NCI-H748 treated with DMSO at 0.1 percent for 48 hours (cell line): ENCODE measurements at regions not wholly inside any gene's neighbourhood (a gene's known extent, or its start where the extent isn't known, plus 50 kb on each side); places are given as distances from the start of the nearest gene placed in this dataset.
"Not testable (repeated sequence)": the region's sequence is repeated elsewhere in the genome, so short reads cannot be mapped to it uniquely, and the experiment has no call there.

Experiments
- DNase-seq: peaks from one replicate; lab custom pipeline; 2025; lab: John Stamatoyannopoulos, UW

DNA sequence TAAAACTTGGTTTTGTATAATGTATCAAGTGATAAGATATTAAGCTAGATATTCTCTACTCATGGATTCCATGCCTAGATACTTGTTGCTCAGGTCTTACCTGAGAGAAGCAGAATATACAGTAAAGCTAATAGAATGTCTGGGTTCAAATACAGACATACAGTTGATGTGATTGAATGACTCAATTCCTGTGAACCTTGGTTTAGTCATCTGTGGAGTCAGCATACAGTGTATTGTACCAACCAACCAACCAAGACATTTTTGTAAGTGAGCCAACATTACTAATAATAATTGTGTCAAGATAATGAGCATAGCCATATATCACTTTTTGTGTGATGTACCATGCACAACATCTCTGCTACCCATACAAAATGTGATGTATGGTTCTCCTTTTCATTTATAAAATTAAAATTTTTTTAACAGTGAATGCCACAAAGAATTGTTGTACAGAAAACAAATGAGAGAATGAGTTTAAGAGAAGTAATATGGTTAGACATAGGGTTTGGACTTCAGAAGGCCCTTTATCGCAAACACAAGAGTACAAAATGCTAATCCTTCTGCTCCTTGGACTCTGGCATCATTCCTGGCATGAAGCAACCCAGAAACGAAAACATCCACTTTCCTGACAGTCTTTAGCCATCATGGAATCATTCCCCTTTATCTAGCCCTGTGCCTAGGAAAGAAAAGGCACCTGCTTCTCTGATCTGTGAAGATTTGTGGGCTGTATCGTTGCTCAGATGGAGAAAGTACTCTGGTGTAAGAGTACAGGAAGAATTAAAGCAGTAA lies 977.2 kb upstream of the USP15 start:
- no peak for DNase-seq

DNA sequence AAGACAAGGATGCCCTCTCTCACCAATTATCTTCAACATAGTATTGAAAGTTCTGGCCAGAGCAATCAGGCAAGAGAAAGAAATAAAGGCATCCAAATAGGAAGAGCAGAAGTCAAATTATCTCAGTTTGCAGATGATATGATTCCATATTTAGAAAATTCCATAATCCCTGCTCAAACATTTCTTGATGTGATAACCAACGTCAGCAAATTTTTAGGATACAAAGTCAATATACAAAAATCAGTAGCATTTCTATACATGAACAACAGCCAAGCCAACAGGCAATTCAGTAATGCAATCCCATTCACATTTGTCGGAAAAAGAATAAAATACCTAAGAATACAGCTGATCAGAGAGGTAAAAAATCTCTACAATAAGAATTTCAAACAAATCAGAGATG lies 969.7 kb upstream of the USP15 start:
- no peak for DNase-seq

DNA sequence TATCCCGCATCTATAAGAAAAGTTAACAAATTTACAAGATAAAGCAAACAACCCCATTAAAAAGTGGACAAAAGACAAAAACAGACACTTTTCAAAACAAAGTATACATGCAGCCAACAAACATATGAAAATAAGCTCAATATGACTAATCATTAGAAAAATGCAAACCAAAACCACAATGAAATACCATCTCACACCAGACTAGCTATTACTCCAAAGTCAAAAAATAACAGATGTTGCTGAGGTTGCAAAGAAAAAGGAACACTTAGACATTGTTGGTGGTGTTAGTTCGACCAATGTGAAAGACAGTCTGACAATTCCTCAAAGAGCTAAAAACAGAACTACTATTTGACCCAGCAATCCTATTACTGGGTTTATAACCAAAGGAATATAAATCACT lies 968.6 kb upstream of the USP15 start:
- no peak for DNase-seq

DNA sequence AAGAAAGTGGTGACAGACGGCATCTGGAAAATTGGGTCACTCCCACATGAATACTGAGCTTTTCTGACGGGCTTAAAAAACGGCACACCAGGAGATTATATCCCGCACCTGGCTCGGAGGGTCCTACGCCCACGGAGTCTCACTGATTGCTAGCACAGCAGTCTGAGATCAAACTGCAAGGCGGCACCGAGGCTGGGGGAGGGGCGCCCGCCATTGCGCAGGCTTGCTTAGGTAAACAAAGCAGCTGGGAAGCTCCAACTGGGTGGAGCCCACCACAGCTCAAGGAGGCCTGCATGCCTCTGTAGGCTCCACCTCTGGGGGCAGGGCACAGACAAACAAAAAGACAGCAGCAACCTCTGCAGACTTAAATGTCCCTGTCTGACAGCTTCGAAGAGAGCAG lies 966.2 kb upstream of the USP15 start:
- DNase-seq: not testable (repeated sequence)

DNA sequence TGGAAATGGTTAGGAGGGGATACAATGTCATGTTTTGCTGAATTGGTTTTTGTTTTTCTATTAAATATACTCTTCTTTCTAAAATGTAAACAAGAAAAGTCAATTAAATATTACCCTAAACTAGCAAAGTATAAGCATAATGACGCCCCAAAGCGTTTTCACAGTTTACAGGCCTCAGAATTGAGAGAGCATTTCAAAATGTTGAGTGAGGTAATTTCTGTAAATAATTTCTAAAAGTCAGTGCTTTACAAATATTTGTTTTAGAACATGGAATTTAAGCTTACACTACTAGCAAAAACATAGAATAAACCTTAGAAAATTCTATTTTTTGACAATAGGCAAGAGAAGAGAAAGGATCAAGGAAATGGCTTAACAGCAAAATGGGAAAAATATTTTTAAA lies 958.4 kb upstream of the USP15 start:
- no peak for DNase-seq

DNA sequence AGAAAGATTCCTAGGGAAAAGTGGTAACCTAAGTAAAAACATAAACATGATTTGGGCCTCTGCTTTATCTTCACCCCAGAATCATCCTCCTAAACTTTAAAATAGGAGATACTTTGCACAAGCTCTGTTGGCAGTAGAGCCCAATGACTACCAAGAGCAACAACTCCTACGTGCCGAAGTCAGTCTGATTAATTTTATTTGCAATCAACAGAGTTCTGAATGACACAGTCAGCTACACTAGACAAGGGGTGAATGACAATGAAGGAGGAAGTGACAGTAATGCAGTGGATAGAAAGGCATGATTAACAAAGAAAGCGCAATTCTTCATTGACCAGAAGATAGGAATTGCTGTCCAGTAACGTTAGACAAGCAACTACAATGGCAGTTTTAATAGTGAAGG lies 957.9 kb upstream of the USP15 start:
- DNase-seq: no peak

DNA sequence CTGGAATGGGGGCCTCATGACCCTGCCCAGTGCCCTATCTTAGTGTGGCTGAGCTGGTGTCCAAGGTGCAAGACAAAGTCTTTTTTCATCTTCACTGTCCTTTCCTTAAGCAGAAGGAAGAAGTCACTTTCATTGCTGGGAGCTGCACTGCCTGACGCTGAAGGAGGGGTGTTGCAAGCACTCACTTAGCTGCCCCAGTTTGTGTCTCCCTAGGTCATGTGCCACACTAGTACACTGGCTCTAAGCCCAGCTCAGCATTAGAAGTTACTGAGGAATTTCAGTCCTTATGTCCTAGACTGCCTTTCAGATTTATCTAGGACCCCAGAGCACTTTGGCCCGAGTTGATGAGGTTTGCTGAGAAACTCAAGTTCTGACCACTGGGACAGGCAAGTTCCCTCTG lies 952.0 kb upstream of the USP15 start:
- no peak for DNase-seq

DNA sequence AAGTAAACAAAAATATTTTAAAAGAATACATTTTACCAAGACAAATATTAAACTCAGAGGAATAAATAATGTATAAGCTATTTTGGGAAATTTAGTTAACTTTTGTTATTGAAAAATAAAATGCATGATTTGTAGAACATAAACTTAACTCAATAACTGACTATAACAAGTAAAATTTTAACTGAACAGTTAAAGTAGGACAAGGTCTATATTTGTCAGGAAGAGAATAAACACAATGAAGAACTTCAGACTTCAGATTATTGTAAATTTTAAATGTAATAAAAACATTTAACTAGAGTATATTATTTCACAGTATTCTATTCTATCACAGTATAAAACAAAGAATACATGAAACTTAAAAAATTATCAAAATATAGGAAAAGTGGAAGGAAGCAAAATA lies 948.8 kb upstream of the USP15 start:
- DNase-seq: no peak

DNA sequence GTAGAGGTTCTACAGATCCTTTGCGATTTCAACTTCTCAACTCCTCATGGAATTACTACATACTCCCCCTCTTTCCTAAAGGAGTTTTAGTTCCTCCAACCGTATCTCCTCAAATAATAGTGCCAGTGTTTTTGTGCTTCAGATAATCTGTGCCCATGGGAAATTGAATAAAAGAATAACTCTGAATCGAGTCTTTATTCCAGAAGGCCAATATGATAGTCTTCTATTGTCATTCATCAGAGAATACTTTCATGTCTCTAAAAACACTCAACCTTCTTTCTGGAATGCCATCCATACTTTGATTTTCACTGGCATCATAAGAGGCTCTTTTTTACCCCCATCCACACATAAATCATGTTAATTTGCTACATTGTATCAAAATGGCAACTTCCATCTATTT lies 911.3 kb upstream of the USP15 start:
- DNase-seq: no peak

DNA sequence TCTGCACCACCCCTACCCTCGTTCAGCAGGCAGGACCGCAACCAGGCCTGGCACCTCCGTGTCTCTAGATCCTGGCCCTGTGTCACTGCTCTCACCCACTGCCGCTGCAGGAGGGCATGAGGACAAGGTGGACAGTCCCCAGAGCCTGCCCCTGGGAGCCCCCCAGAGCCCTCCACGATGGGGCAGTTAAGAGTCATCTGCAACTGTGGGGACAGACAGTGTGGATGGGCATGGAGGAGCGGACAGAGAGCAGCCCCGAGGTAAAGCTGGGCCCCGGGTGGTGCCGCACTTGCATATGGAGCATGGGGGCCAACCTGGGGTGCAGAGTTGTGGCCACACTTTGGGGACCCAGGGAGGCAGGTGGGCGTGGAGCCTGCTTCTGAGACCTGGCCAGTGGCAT lies 905.1 kb upstream of the USP15 start:
- DNase-seq: no peak

DNA sequence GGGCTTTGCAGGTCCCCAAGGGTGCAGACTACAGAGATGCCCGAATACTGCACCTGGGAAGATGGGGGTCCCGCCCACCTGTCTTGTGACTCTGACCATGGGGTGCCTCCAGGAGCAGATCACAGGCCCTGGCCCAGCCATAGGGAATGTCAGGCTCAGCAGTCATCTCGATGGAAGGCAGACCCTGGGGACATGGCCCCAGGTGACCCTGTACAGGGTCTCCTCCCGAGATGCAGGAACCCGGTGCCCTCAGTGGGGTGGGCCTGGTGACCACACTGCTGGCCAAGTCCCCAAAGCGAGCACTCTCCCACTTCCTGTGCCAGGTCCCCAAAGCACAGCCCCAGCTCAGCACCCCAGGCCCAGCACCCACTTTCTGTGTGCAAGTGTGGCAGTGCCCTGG lies 903.7 kb upstream of the USP15 start:
- no peak for DNase-seq

DNA sequence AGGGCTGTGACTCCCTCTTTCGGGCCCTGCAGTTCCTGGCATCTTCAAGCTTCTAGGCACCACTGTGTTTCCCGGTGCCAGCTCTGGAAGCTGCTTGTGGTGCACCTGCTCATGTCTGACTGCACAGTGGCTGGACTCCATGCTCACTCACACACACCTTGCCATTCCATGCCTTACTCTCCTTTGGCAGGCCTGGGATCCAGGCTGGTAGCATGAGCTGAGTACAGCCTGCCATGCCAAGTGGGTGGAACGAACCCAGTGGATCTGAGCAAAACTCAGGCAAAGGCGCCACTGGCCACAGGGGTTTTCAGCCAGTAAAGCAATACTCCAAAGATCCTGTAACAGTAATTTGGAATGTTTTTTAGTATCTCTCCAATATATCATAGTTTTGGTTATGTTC lies 902.7 kb upstream of the USP15 start:
- DNase-seq: no peak

DNA sequence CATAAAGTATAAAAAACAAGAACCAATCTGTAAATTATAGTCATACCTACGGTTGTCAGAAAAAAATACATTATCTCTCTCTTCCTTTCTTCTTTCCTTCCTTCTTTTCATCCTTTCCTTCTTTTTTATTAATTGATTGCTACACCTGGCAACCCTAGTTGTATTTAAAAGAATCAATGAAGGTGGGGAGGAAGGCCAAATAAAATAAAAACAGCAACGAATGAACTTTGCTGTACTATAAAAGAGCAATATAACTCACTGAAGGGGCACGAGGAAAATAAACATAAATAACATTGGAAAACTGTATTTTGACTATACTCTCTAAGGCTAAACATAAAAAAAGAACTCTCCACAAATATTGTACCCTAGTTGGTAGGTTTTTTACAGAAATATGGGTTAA lies 898.2 kb upstream of the USP15 start:
- DNase-seq: no peak

DNA sequence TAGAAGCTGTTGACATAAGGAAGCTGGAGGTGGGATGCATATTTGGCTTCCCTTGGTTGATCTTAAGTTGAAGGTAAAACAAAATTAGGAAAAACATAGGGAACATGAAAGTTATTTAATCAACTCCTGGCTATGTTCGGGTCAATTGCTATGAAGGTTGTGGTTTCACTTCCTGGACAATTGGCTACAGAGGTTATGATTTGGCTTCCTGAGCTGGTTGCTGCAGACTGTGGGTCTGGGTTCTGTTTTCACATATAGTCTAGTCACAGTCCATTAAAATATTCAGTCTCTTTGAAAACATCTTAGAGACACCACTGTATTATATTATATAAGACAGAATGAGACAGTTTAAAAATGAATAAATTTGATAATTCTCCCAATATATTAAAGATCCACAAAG lies 895.2 kb upstream of the USP15 start:
- DNase-seq: no peak

DNA sequence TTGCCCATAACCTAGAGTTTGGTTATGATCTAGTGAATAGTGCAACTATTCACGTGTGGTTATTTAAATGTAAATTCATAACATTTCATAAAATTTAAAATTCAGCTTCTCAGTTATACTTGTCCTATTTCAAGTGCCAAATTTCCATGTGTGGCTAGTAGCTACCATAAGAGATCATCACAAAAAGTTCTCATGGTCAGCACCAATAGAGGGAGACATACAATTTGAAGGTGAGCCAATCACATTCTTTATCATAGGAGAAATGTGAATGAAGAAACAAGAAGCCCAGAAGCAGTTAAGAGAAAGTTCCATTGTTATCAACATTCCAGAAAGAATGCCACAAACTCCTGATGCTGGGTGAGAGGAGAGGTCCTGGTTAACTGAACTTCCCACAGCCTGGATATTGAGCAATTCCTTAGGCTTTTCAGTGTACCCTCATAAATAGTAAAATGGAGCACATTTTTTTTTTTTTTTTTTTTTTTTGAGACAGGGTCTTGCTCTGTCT lies 892.9 kb upstream of the USP15 start:
- no peak for DNase-seq

DNA sequence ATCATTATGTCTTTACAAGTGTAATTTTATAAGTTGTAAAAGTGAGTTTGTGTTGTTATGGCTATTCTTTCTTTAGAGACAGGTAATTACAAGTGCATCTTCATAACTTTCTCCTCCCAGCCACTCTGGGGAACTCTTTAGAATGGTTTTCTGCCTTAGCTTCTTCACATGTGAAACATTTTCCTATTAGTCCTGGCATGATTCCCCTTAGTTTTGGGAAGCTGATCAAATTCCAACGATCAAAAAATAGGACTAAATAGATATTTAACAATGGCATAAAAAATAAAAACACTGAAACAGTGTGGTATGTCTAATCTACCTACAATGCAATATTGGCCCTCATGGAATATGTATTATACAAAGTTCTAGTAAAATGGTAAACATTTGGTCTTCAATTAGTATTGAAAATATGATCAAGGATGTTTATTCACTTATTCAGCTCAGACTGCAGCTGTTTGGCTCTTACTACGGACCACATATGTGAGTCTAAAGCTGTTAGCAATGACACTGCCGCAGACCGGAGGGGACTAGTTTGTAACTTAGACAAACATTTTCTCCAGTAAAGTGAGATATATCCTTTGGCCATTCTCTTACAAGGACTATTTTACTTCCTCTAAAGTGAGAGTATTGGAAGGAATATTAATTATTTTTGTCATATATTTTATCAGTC lies 890.8 kb upstream of the USP15 start:
- no peak for DNase-seq

DNA sequence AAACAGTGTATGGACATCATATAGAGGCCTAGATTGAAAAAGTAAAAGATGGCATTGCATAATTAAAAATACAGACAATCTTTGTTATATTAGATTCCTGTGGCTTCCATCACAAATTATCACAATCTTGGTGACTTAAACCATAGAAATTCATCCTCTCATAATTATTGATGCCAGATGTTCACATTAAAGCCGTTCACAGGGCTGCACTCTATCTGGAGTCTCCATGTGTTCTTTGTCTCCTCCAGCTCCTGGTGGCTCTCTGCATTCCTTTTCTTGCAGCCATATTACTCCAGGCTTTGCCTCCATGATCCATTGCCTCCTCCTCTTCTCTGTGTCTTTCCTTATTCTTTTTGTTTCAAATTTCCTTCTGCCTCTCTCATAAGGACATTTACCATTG lies 875.7 kb upstream of the USP15 start:
- no peak for DNase-seq

DNA sequence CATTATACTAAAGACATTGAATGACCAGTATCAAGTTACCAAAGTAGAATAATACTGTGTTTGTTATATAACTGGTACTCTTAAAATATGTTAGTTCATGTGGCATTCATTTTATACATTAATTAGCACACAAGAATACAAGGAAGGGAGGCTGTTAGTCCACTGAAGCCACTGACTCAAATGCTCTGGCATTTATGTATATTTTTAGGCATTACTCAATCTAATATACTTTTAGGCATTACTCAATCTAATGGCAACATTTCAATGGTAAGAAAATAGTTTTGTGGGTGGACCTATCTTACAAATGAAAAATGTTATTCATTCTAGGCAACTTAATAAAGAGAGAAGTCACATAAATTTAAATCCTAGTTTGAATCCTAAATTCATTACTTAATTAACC lies 874.4 kb upstream of the USP15 start:
- no peak for DNase-seq

DNA sequence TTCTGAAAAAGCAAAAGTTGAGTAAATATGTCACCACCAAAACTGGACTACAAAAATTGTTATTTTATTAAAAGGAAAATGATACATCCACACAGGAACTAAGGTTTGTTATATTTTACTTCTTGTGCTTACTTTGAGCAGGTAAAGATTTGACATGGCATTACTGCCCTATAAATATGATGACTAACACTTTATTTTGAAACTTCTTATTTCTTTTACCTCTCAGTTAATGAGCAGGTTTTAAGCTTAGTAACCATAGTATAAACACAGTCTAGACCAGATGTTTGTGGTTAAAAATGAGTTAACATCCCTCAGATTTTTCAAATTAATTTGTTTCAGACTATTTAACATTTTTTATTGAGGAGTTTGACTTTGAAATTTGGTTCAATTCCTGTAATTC lies 862.5 kb upstream of the USP15 start:
- DNase-seq: no peak

DNA sequence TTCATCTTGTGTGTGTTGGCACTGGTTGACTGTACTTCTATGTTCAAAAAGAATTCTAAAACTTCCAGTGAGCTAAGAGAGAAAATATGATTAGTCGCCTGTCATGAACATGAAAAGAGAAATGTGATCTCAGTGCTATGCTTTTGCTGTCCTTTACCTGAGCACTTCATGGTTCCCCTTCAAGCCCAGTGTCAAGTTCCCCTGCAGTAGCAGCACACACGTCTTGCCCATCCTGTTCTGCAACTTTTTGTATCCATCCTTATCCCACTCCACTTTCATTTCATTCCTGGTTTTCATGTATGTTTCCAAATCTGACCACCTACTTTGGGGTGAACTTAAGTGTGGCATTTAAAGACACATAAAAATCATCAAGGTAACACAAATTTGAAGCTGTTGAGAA lies 848.0 kb upstream of the USP15 start:
- no peak for DNase-seq

DNA sequence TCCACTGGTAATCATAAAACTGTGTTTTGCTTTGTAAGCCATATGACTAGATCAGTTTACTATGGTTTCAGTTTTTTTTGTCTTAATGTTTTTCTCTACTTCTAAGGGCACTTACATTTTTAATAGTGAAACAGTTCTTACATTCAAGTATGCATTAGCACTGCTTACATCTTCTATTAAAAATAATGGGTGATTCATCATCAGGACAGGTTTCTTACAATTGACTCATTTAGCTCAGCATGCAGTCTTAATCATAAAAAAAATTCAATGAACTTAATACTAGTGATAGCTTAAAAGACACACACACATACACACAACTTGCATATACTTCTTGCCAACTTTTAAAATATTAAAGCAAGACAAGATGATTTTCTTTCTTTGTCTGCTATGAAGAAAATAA lies 845.7 kb upstream of the USP15 start:
- no peak for DNase-seq

DNA sequence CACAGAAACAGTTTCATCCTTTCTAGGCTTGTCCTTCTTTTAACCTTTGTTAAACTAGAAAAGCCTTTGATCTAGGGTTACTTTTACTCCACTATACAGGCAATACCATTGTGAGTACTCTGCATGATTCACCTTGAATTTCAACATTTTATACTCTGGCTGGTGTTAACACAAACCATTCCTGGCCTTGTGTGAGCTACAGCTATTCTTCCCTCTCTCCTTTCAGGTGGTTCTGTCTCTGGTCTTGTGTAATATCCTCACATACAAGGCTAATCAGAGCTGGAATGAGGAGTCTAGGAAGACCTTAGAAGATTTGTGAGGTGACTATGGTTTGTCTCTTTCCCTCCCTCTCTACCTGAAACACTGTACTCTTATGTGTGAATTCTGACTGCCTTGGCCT lies 837.4 kb upstream of the USP15 start:
- no peak for DNase-seq

DNA sequence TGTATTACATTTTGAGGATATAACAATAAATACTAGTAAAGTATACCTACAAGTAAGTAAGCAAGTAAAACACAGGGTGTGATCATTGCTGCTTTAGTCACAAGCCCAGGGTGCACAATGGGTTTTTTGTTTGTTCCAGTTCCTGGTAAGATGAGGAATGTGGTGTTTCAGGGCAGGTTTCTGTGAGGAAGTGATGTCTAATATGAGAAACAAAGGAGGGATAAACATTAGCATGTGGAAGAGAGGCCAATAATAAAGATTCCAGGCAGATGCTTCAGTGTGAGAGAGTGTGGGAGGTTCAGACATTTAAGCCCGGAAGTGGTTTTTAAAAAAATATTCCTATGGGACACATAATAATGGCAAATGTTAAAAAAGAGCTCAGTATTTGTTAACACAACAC lies 808.1 kb upstream of the USP15 start:
- no peak for DNase-seq

DNA sequence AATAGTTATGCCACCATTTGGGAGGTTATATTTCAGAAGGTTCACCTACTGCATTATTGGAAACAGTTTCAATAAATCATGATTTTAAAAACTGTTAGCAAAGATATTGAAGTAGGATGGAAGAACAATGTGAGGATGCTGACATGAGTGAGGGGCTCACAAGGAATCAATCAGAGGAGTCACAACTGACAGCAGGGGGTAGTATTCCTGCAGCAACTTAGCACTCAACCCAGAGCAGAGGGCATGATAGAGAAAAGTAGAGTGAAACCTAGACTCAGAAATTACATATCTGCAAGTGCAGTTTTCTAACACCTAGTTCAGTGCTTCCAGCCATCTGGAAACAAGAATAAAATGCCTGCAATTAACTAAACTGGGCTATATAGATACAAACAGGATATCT lies 772.5 kb upstream of the USP15 start:
- DNase-seq: no peak
